OCI-LY1 (cell line): ENCODE measurements at regions not wholly inside any gene's neighbourhood (a gene's known extent, or its start where the extent isn't known, plus 50 kb on each side); places are given as distances from the start of the nearest gene placed in this dataset.

Source experiments
- H2AFZ ChIP-seq: fragments of 200-600 bp; sonication (generic), shearing (Covaris generic); 2 replicates; pipeline ENCODE4 v1.6.0; 2014; ENCODE audit warnings: antibody characterized with exemption, mild to moderate bottlenecking, low read length
- H3F3A ChIP-seq: fragments of 200-600 bp; sonication (generic), shearing (Covaris generic); 2 replicates; pipeline ENCODE4 v1.6.0; 2014; ENCODE audit warnings: mild to moderate bottlenecking, antibody characterized with exemption, low read length, moderate library complexity; ENCODE audit not compliant: insufficient read depth
- H3K27ac ChIP-seq: fragments of 200-600 bp; sonication (generic); 2 replicates; pipeline ENCODE4 v1.5.1; 2014; ENCODE audit warnings: low read length, mixed run types, mild to moderate bottlenecking, low read depth; ENCODE audit not compliant: poor library complexity, severe bottlenecking
- H3K27me3 ChIP-seq: fragments of 200-600 bp; sonication (generic); 2 replicates; pipeline ENCODE4 v1.6.0; 2014; ENCODE audit warnings: antibody characterized with exemption, mild to moderate bottlenecking, low read length, moderate library complexity; ENCODE audit not compliant: insufficient read depth
- H3K36me3 ChIP-seq: fragments of 200-600 bp; sonication (generic); 2 replicates; pipeline ENCODE4 v1.6.1; 2014; ENCODE audit warnings: mild to moderate bottlenecking, antibody characterized with exemption, low read length, moderate library complexity, mixed read lengths; ENCODE audit not compliant: insufficient read depth
- H3K4me1 ChIP-seq: fragments of 200-600 bp; sonication (generic); 2 replicates; pipeline ENCODE4 v1.5.1; 2014; ENCODE audit warnings: mild to moderate bottlenecking, low read length, moderate library complexity; ENCODE audit not compliant: insufficient read depth, severe bottlenecking
- H3K4me2 ChIP-seq: fragments of 200-600 bp; sonication (generic), shearing (Covaris generic); 2 replicates; pipeline ENCODE4 v1.6.1; 2014; ENCODE audit warnings: low read length
- H3K4me3 ChIP-seq: fragments of 200-600 bp; sonication (generic); 2 replicates; pipeline ENCODE4 v1.5.1; 2014; ENCODE audit warnings: low read length, low read depth, mild to moderate bottlenecking, mixed read lengths; ENCODE audit not compliant: poor library complexity, severe bottlenecking
- H3K79me2 ChIP-seq: fragments of 200-600 bp; shearing (Covaris generic); 2 replicates; pipeline ENCODE4 v1.6.1; 2016; ENCODE audit warnings: mixed run types, low read length, mixed read lengths; ENCODE audit not compliant: insufficient read depth
- H3K9ac ChIP-seq: fragments of 200-600 bp; sonication (generic), shearing (Covaris generic); 2 replicates; pipeline ENCODE4 v1.6.1; 2014; ENCODE audit warnings: mild to moderate bottlenecking, low read length, mixed read lengths
- H3K9me2 ChIP-seq: fragments of 200-600 bp; sonication (generic), shearing (Covaris generic); 2 replicates; pipeline ENCODE4 v1.6.1; 2014; ENCODE audit warnings: low read depth, mild to moderate bottlenecking, low read length, mixed read lengths
- H3K9me3 ChIP-seq: fragments of 200-600 bp; shearing (Covaris generic); 2 replicates; pipeline ENCODE4 v1.6.1; 2014; ENCODE audit warnings: low read length, mixed read lengths
- H4K20me1 ChIP-seq: fragments of 200-600 bp; sonication (generic), shearing (Covaris generic); 2 replicates; pipeline ENCODE4 v1.6.0; 2016; ENCODE audit warnings: mild to moderate bottlenecking, low read length; ENCODE audit not compliant: insufficient read depth
- EZH2 ChIP-seq: fragments of 200-600 bp; sonication (generic), shearing (Covaris generic); IDR thresholded peaks from 2 replicates; pipeline ENCODE4 v1.8.0; 2017; ENCODE audit warnings: borderline replicate concordance, mixed run types, mild to moderate bottlenecking, antibody characterized with exemption, low read length, moderate library complexity, mixed read lengths
- TF ChIP-seq, protein P1 (sequence below): fragments of 200-600 bp; sonication (generic), shearing (Covaris generic); IDR thresholded peaks from 2 replicates; pipeline ENCODE4 v1.5.1; 2017; ENCODE audit warnings: mild to moderate bottlenecking, antibody characterized with exemption, low read length, moderate library complexity, mixed read lengths

DNA sequence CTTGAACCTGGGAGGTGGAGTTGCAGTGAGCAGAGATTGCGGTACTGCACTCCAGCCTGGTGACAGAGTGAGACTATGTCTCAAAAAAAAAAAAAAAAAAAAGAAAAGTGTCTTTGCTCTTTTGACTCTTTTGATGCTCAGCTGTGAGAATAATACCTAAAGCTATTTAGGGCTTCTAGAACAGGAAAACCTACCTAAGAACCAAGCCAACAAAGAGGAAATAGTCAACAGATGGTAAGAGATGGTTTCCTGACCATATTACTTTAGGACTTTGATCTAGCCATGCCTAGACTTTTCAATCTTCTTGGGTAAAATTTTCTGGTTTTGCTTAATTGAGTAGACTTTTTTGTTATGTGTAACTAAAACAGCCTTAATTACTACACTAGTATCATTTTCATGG, 508.1 kb downstream of the EPHA7 start:
- H3K4me1 ChIP-seq: peaks cover 15% of the 10 kb centered on the region
- no peak overlapping the region for H3K4me2 ChIP-seq
- H3K79me2 ChIP-seq: no peaks in the 10 kb centered on the region
- no peaks in the 10 kb centered on the region for H3K9me2 ChIP-seq
- H3F3A ChIP-seq: no peaks in the 10 kb centered on the region
- no peaks in the 10 kb centered on the region for H3K36me3 ChIP-seq
- H3K9ac ChIP-seq: no peak overlapping the region
- no peak overlapping the region for H3K27ac ChIP-seq
- H2AFZ ChIP-seq: no peak overlapping the region
- H4K20me1 ChIP-seq: no peaks in the 10 kb centered on the region
- H3K27me3 ChIP-seq: no peaks in the 10 kb centered on the region
- no peaks in the 10 kb centered on the region for H3K9me3 ChIP-seq
- TF ChIP-seq, protein P1, sequence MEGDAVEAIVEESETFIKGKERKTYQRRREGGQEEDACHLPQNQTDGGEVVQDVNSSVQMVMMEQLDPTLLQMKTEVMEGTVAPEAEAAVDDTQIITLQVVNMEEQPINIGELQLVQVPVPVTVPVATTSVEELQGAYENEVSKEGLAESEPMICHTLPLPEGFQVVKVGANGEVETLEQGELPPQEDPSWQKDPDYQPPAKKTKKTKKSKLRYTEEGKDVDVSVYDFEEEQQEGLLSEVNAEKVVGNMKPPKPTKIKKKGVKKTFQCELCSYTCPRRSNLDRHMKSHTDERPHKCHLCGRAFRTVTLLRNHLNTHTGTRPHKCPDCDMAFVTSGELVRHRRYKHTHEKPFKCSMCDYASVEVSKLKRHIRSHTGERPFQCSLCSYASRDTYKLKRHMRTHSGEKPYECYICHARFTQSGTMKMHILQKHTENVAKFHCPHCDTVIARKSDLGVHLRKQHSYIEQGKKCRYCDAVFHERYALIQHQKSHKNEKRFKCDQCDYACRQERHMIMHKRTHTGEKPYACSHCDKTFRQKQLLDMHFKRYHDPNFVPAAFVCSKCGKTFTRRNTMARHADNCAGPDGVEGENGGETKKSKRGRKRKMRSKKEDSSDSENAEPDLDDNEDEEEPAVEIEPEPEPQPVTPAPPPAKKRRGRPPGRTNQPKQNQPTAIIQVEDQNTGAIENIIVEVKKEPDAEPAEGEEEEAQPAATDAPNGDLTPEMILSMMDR: no peak
- no peak for TF ChIP-seq EZH2
- no peak overlapping the region for H3K4me3 ChIP-seq

DNA sequence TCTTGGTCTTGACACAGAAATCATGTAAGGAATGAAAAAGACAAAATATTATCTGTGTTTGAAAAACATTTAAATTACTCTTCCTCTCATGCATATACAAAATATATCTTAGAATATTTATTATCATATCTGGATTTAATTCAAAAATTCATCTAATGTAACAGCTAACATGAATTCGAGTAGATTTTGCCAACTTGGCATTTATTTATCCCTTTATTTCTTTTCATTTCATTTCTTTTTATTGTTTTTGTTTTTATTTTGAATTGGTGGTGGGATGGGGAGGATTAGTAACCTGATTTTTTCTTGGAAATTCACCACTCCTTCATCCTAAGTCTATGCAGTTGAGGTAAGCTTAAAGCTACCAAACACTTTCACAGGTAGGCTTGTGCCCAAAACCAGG, 508.7 kb downstream of the EPHA7 start:
- Histone ChIP-seq H2AFZ (no peak overlapping the region), H3K79me2 (no peaks in the 10 kb centered on the region), H3K27me3 (no peaks in the 10 kb centered on the region), H4K20me1 (no peaks in the 10 kb centered on the region), H3K27ac (no peak overlapping the region), H3F3A (no peaks in the 10 kb centered on the region), H3K36me3 (no peaks in the 10 kb centered on the region), H3K4me2 (no peak overlapping the region), H3K9ac (no peak overlapping the region), H3K9me2 (no peaks in the 10 kb centered on the region), H3K4me1 (peaks cover 8% of the 10 kb centered on the region), H3K9me3 (no peaks in the 10 kb centered on the region), H3K4me3 (no peak overlapping the region)
- TF ChIP-seq EZH2: no peak
- TF ChIP-seq, protein P1: no peak

DNA sequence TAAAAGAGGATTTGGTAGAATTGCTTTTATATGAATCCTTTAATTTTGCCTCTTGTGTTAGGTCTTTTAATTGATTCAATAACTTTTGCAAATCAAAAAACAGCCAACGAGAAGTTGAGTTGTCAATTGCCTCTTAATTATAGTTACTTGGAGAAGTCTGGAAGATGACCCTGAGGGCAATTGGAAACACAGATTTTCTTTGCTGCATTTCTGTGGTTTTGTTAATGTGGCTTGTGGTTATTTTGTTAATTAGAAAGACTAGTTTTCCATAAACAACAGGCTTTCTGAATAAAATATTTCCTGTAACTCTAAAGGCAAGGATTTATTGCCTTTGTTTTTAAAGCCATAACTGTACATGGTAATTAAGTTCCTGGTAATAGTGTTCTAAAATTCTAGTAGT, 513.0 kb downstream of the EPHA7 start:
- Histone ChIP-seq H3K36me3 (no peaks in the 10 kb centered on the region), H3K9me2 (no peaks in the 10 kb centered on the region), H3K9me3 (no peaks in the 10 kb centered on the region), H3K27me3 (no peaks in the 10 kb centered on the region), H3K4me3 (no peak overlapping the region), H3K4me2 (no peak overlapping the region), H3K79me2 (no peaks in the 10 kb centered on the region), H3K27ac (no peak overlapping the region), H3F3A (no peaks in the 10 kb centered on the region), H2AFZ (no peak overlapping the region), H3K9ac (no peak overlapping the region), H4K20me1 (no peaks in the 10 kb centered on the region), H3K4me1 (no peaks in the 10 kb centered on the region)
- no peak for TF ChIP-seq EZH2
- TF ChIP-seq, protein P1: no peak
